ENCODE measurements at regions not wholly inside any gene's neighbourhood (a gene's known extent, or its start where the extent isn't known, plus 50 kb on each side); places are given as distances from the start of the nearest gene placed in this dataset.

GRCh38 chr9:7984692-7985091 is 185.1 kb upstream of the DMAC1 start:
- no peak for TF ChIP-seq EZH2 (IDR thresholded peaks at IDR 0.05; ENCODE audit: borderline replicate concordance, low read depth, low read length, severe bottlenecking)
- no peak for TF ChIP-seq POLR2AphosphoS5 (IDR thresholded peaks at IDR 0.05; ENCODE audit: insufficient read depth, low read depth, low read length)
- TF ChIP-seq CTCF (IDR thresholded peaks at IDR 0.05; ENCODE audit: extremely low read depth in 1 of 2, insufficient read depth in 1 of 2, low read depth in 1 of 2, low read length in 2 of 2), result no peak
- TF ChIP-seq POLR2A (IDR thresholded peaks at IDR 0.05; ENCODE audit: low read depth, low read length), result no peak

All from endothelial cell of umbilical vein (primary cell).